ENCODE measurements at regions not wholly inside any gene's neighbourhood (a gene's known extent, or its start where the extent isn't known, plus 50 kb on each side); places are given as distances from the start of the nearest gene placed in this dataset.

- no peaks in the 10 kb centered on the region for H3K9me2 ChIP-seq (ENCODE audit: insufficient read depth, low read length)
- TF ChIP-seq REST (IDR thresholded peaks at IDR 0.05; ENCODE audit: borderline replicate concordance) (no peak), TAF1 (IDR thresholded peaks at IDR 0.05; ENCODE audit: low read depth) (no peak), EZH2 (IDR thresholded peaks at IDR 0.05; ENCODE audit: borderline replicate concordance, insufficient read depth, low read length, poor library complexity, severe bottlenecking) (no peak), SMC3 (conservative IDR thresholded peaks at IDR 0.05; ENCODE audit: poor library complexity) (no peak), CTCF (IDR thresholded peaks at IDR 0.05; ENCODE audit: poor library complexity, severe bottlenecking) (no peak), EP300 (conservative IDR thresholded peaks at IDR 0.05; ENCODE audit: poor library complexity, severe bottlenecking) (no peak), RAD21 (conservative IDR thresholded peaks at IDR 0.05) (no peak), POLR2AphosphoS5 (IDR thresholded peaks at IDR 0.05) (no peak), MXI1 (conservative IDR thresholded peaks at IDR 0.05; ENCODE audit: poor library complexity, severe bottlenecking) (no peak)
- H3K27me3 ChIP-seq (ENCODE audit: insufficient read depth, low read depth, low read length), result no peaks in the 10 kb centered on the region
- no peak overlapping the region for H3K27ac ChIP-seq (ENCODE audit: low read length)
- no peak overlapping the region for H3K4me2 ChIP-seq (ENCODE audit: low read length)
- H2AFZ ChIP-seq (ENCODE audit: low read depth, low read length), result no peak overlapping the region
- H3K79me2 ChIP-seq (replicated peaks; ENCODE audit: insufficient read depth, low read length), result no peaks in the 10 kb centered on the region
- no peak overlapping the region for H3K9ac ChIP-seq (ENCODE audit: low read length)
- H3K9me3 ChIP-seq (ENCODE audit: low read length), result no peaks in the 10 kb centered on the region
- no peak overlapping the region for H3K4me3 ChIP-seq (ENCODE audit: low read length)
- no peaks in the 10 kb centered on the region for H4K20me1 ChIP-seq (ENCODE audit: insufficient read depth)
- no peaks in the 10 kb centered on the region for H3K36me3 ChIP-seq (ENCODE audit: insufficient read depth, low read length)
- H3F3A ChIP-seq (ENCODE audit: insufficient read depth, low read length, poor library complexity, severe bottlenecking), result no peaks in the 10 kb centered on the region
Measured at GRCh38 chr6:44668391-44668930, 281.0 kb downstream of the CDC5L start.

- Histone ChIP-seq H3K4me3 (ENCODE audit: low read length) (no peak overlapping the region), H3K9me3 (ENCODE audit: low read length) (no peaks in the 10 kb centered on the region), H3K9me2 (ENCODE audit: insufficient read depth, low read length) (no peaks in the 10 kb centered on the region), H3K36me3 (ENCODE audit: insufficient read depth, low read length) (no peaks in the 10 kb centered on the region), H3K4me2 (ENCODE audit: low read length) (no peak overlapping the region), H3F3A (ENCODE audit: insufficient read depth, low read length, poor library complexity, severe bottlenecking) (no peaks in the 10 kb centered on the region), H3K9ac (ENCODE audit: low read length) (no peak overlapping the region), H3K79me2 (replicated peaks; ENCODE audit: insufficient read depth, low read length) (no peaks in the 10 kb centered on the region), H2AFZ (ENCODE audit: low read depth, low read length) (no peak overlapping the region), H3K27me3 (ENCODE audit: insufficient read depth, low read depth, low read length) (no peaks in the 10 kb centered on the region), H3K27ac (ENCODE audit: low read length) (no peak overlapping the region), H4K20me1 (ENCODE audit: insufficient read depth) (no peaks in the 10 kb centered on the region)
- TF ChIP-seq POLR2AphosphoS5 (IDR thresholded peaks at IDR 0.05) (no peak), CTCF (IDR thresholded peaks at IDR 0.05; ENCODE audit: poor library complexity, severe bottlenecking) (no peak), REST (IDR thresholded peaks at IDR 0.05; ENCODE audit: borderline replicate concordance) (no peak), EZH2 (IDR thresholded peaks at IDR 0.05; ENCODE audit: borderline replicate concordance, insufficient read depth, low read length, poor library complexity, severe bottlenecking) (no peak), RAD21 (conservative IDR thresholded peaks at IDR 0.05) (no peak), TAF1 (IDR thresholded peaks at IDR 0.05; ENCODE audit: low read depth) (no peak)
Measured at GRCh38 chr6:44668976-44669934, 281.7 kb downstream of the CDC5L start.

Data from neural cell (in vitro differentiated cells).